Liver (tissue), 7 donors: ENCODE measurements at regions not wholly inside any gene's neighbourhood (a gene's known extent, or its start where the extent isn't known, plus 50 kb on each side); places are given as distances from the start of the nearest gene placed in this dataset.

ENCODE experiments used
- DNase-seq: peaks from one replicate; pipeline ENCODE4 v3.0.0-alpha.2; 2017; ENCODE audit warnings: low spot score
- H3K27ac ChIP-seq, 2 donors: one replicate each; pipeline ENCODE4 v1.7.0; 2013; ENCODE audit warnings: inconsistent platforms in 2 of 2, low read length in 2 of 2, control low read depth in 1 of 2, low read depth in 1 of 2, mild to moderate bottlenecking in 1 of 2
- H3K27me3 ChIP-seq, 4 donors: one replicate each; pipeline versions ENCODE4 v1.6.1 to v1.7.0; 2013; ENCODE audit warnings: low read length in 3 of 4, inconsistent platforms in 1 of 4, mild to moderate bottlenecking in 1 of 4, moderate library complexity in 1 of 4; ENCODE audit not compliant: control insufficient read depth in 4 of 4, insufficient read depth in 4 of 4
- H3K36me3 ChIP-seq, 4 donors: one replicate each; pipeline versions ENCODE4 v1.6.1 to v1.7.0; 2013; ENCODE audit warnings: low read length in 3 of 4, mild to moderate bottlenecking in 3 of 4, low read depth in 1 of 4, moderate library complexity in 1 of 4; ENCODE audit not compliant: control insufficient read depth in 4 of 4, insufficient read depth in 3 of 4
- H3K4me1 ChIP-seq, 4 donors: one replicate each; pipeline versions ENCODE4 v1.6.1 to v1.7.0; 2013; ENCODE audit warnings: low read length in 3 of 4, mild to moderate bottlenecking in 3 of 4, moderate library complexity in 1 of 4; ENCODE audit not compliant: control insufficient read depth in 4 of 4, insufficient read depth in 4 of 4
- H3K4me3 ChIP-seq, 3 donors: one replicate each; pipeline versions ENCODE4 v1.6.1 to v1.7.0; 2013; ENCODE audit warnings: low read length in 3 of 3, control low read depth in 1 of 3, low read depth in 1 of 3, mild to moderate bottlenecking in 1 of 3
- H3K9ac ChIP-seq, 2 donors: one replicate each; pipeline ENCODE4 v1.7.0; 2013; ENCODE audit warnings: low read length in 2 of 2, mild to moderate bottlenecking in 2 of 2, moderate library complexity in 2 of 2, control low read depth in 1 of 2, low read depth in 1 of 2
- H3K9me3 ChIP-seq, 4 donors: one replicate each; pipeline versions ENCODE4 v1.6.1 to v1.7.0; 2013; ENCODE audit warnings: low read length in 3 of 4; ENCODE audit not compliant: control insufficient read depth in 4 of 4
- EGR1 ChIP-seq, 2 donors: IDR thresholded peaks; 2 replicates each; pipeline ENCODE4 v1.6.1; 2016 to 2018; ENCODE audit warnings: antibody characterized with exemption in 2 of 2, low read depth in 2 of 2
- FOXA1 ChIP-seq: IDR thresholded peaks from 2 replicates; pipeline ENCODE4 v1.6.1; 2016; ENCODE audit warnings: antibody characterized with exemption
- FOXA2 ChIP-seq: IDR thresholded peaks from 2 replicates; pipeline ENCODE4 v1.6.1; 2016; ENCODE audit warnings: antibody characterized with exemption
- GABPA ChIP-seq, 2 donors: IDR thresholded peaks in 1 of 2; conservative IDR thresholded peaks in 1 of 2; 2 replicates each; pipeline ENCODE4 v1.6.1; 2016; ENCODE audit warnings: antibody characterized with exemption in 2 of 2, mild to moderate bottlenecking in 1 of 2, moderate library complexity in 1 of 2
- HNF4A ChIP-seq, 2 donors: conservative IDR thresholded peaks; 2 replicates each; pipeline ENCODE4 v1.6.1; 2016; ENCODE audit warnings: antibody characterized with exemption in 2 of 2, mild to moderate bottlenecking in 2 of 2
- HNF4G ChIP-seq: IDR thresholded peaks from 2 replicates; pipeline ENCODE4 v1.6.1; 2016; ENCODE audit warnings: antibody characterized with exemption
- JUND ChIP-seq, 2 donors: IDR thresholded peaks; 2 replicates each; pipeline ENCODE4 v1.6.1; 2016; ENCODE audit warnings: antibody characterized with exemption in 2 of 2
- NR2F2 ChIP-seq: IDR thresholded peaks from 2 replicates; pipeline ENCODE4 v1.6.1; 2016; ENCODE audit warnings: antibody characterized with exemption
- RXRA ChIP-seq, 2 donors: IDR thresholded peaks; 2 replicates each; pipeline ENCODE4 v1.6.1; 2017 to 2018; ENCODE audit warnings: antibody characterized with exemption in 2 of 2, mild to moderate bottlenecking in 1 of 2
- SP1 ChIP-seq: IDR thresholded peaks from 2 replicates; pipeline ENCODE4 v1.6.1; 2018; ENCODE audit warnings: antibody characterized with exemption, mild to moderate bottlenecking
- TAF1 ChIP-seq: conservative IDR thresholded peaks from 2 replicates; pipeline ENCODE4 v1.6.1; 2016; ENCODE audit warnings: antibody characterized with exemption, mild to moderate bottlenecking
- YY1 ChIP-seq: IDR thresholded peaks from 2 replicates; pipeline ENCODE4 v1.6.1; 2016; ENCODE audit warnings: antibody characterized with exemption, mild to moderate bottlenecking
- WGBS: extraction: QIAGEN DNeasy Blood & Tissue Kit; methylation state at CpG from one replicate; pipeline ENCODE4 v1.1.7; 2013; 5-methylcytosine and 5-hydroxymethylcytosine counted together
- TF ChIP-seq, protein P1 (sequence below): IDR thresholded peaks from 2 replicates; pipeline ENCODE4 v1.6.1; 2016; ENCODE audit warnings: antibody characterized with exemption
- TF ChIP-seq, protein P2 (sequence below): IDR thresholded peaks from 2 replicates; pipeline ENCODE4 v1.6.1; 2016; ENCODE audit warnings: antibody characterized with exemption, mild to moderate bottlenecking
- TF ChIP-seq, protein P3 (sequence below): IDR thresholded peaks from 2 replicates; pipeline ENCODE4 v1.6.1; 2016; ENCODE audit warnings: antibody characterized with exemption
- donor health status: healthy.
- donor health status: healthy.
- donor health status: healthy.
- donor health status: healthy.

DNA sequence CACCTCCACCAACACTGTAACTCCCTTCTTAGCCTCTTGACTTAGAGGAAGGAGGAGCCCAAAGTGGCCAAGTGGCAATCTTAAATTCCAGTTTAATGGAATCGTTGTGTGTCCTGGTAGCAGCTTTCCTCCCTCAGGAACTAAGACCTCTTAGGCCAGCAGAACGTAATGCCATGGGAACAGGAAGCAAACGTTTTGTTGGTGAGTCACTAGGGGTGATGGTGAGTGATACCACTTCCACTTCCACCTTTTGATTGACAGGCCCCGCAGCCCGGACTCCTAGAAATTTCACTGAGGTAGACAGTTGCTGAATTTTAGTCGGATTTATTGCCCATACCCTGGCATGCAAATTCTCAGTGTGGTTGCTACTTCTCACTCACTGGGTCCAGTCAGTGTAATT lies 94.2 kb upstream of the FBN2 start:
- WGBS, result 60% methylated on average over 6 of the region's 6 CpGs
- Histone ChIP-seq H3K27me3 (no peaks in the 10 kb centered on the region), H3K9ac (no peak overlapping the region), H3K4me3 (no peak overlapping the region), H3K4me1 (no peaks in the 10 kb centered on the region), H3K9me3 (no peaks in the 10 kb centered on the region), H3K27ac (no peak overlapping the region), H3K36me3 (no peaks in the 10 kb centered on the region)
- no peak for DNase-seq
- no peak for TF ChIP-seq TAF1
- no peak for TF ChIP-seq HNF4G
- TF ChIP-seq EGR1 (IDR thresholded peaks at IDR 0.05; ENCODE audit: low read depth in 2 of 2), result no peak
- TF ChIP-seq FOXA2, result no peak
- TF ChIP-seq, protein P1, sequence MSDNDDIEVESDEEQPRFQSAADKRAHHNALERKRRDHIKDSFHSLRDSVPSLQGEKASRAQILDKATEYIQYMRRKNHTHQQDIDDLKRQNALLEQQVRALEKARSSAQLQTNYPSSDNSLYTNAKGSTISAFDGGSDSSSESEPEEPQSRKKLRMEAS, result no peak
- TF ChIP-seq, protein P2, sequence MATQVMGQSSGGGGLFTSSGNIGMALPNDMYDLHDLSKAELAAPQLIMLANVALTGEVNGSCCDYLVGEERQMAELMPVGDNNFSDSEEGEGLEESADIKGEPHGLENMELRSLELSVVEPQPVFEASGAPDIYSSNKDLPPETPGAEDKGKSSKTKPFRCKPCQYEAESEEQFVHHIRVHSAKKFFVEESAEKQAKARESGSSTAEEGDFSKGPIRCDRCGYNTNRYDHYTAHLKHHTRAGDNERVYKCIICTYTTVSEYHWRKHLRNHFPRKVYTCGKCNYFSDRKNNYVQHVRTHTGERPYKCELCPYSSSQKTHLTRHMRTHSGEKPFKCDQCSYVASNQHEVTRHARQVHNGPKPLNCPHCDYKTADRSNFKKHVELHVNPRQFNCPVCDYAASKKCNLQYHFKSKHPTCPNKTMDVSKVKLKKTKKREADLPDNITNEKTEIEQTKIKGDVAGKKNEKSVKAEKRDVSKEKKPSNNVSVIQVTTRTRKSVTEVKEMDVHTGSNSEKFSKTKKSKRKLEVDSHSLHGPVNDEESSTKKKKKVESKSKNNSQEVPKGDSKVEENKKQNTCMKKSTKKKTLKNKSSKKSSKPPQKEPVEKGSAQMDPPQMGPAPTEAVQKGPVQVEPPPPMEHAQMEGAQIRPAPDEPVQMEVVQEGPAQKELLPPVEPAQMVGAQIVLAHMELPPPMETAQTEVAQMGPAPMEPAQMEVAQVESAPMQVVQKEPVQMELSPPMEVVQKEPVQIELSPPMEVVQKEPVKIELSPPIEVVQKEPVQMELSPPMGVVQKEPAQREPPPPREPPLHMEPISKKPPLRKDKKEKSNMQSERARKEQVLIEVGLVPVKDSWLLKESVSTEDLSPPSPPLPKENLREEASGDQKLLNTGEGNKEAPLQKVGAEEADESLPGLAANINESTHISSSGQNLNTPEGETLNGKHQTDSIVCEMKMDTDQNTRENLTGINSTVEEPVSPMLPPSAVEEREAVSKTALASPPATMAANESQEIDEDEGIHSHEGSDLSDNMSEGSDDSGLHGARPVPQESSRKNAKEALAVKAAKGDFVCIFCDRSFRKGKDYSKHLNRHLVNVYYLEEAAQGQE, result no peak
- TF ChIP-seq NR2F2, result no peak
- TF ChIP-seq JUND (IDR thresholded peaks at IDR 0.05), result no peak
- TF ChIP-seq FOXA1, result no peak
- TF ChIP-seq, protein P3, sequence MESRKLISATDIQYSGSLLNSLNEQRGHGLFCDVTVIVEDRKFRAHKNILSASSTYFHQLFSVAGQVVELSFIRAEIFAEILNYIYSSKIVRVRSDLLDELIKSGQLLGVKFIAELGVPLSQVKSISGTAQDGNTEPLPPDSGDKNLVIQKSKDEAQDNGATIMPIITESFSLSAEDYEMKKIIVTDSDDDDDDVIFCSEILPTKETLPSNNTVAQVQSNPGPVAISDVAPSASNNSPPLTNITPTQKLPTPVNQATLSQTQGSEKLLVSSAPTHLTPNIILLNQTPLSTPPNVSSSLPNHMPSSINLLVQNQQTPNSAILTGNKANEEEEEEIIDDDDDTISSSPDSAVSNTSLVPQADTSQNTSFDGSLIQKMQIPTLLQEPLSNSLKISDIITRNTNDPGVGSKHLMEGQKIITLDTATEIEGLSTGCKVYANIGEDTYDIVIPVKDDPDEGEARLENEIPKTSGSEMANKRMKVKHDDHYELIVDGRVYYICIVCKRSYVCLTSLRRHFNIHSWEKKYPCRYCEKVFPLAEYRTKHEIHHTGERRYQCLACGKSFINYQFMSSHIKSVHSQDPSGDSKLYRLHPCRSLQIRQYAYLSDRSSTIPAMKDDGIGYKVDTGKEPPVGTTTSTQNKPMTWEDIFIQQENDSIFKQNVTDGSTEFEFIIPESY, result no peak
- TF ChIP-seq GABPA (IDR thresholded peaks at IDR 0.05 in 1 of 2, conservative IDR thresholded peaks at IDR 0.05 in 1 of 2), result no peak
- TF ChIP-seq SP1, result no peak
- no peak for TF ChIP-seq HNF4A (conservative IDR thresholded peaks at IDR 0.05)

DNA sequence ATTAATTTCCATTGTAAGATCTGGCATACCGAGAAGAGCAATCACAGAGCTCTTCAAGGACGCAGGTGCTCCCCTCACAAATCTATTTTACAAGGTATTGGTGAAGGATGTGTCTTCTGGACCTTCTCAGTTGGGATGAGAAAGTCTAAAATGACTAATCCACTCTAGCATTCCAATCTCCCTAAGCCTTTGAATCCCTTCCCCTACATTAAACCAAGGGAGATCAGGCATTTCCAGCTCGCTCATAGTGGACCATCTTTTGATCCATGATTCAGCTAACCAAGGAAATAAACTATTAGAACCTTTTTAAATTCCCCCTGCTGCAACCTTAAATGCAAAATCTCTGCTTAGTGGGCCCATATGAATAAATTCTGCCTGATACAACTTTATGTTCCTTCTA lies 95.9 kb upstream of the FBN2 start:
- no peaks in the 10 kb centered on the region for H3K4me1 ChIP-seq
- no peaks in the 10 kb centered on the region for H3K9me3 ChIP-seq
- TF ChIP-seq NR2F2, result no peak
- TF ChIP-seq, protein P1, result no peak
- no peak for TF ChIP-seq FOXA2
- TF ChIP-seq GABPA (IDR thresholded peaks at IDR 0.05 in 1 of 2, conservative IDR thresholded peaks at IDR 0.05 in 1 of 2), result no peak
- no peak for TF ChIP-seq SP1
- no peak for TF ChIP-seq YY1
- TF ChIP-seq EGR1 (IDR thresholded peaks at IDR 0.05; ENCODE audit: low read depth in 2 of 2), result no peak
- TF ChIP-seq, protein P3, result no peak
- TF ChIP-seq FOXA1, result no peak
- no peak for TF ChIP-seq RXRA (IDR thresholded peaks at IDR 0.05)
- H3K4me3 ChIP-seq, result no peak overlapping the region
- no peak overlapping the region for H3K27ac ChIP-seq
- H3K27me3 ChIP-seq, result no peaks in the 10 kb centered on the region
- H3K36me3 ChIP-seq, result no peaks in the 10 kb centered on the region
- WGBS, result 69% methylated on average over 3 of the region's 3 CpGs
- DNase-seq, result no peak
- H3K9ac ChIP-seq, result no peak overlapping the region
